Esophagus squamous epithelium (tissue), 5 donors: ENCODE measurements at regions not wholly inside any gene's neighbourhood (a gene's known extent, or its start where the extent isn't known, plus 50 kb on each side); places are given as distances from the start of the nearest gene placed in this dataset.

ENCODE experiments used
- DNase-seq: peaks from one replicate; lab custom pipeline; 2025; lab: John Stamatoyannopoulos, UW
- H3K27ac ChIP-seq, 4 donors: fragments of 200-600 bp; sonication (generic); one replicate each; pipeline ENCODE4 v1.5.1; 2016 to 2019; ENCODE audit warnings: mild to moderate bottlenecking in 1 of 4
- H3K27me3 ChIP-seq, 4 donors: fragments of 200-600 bp; sonication (generic); 1 replicate in 3 of 4; 2 replicates in 1 of 4; pipeline versions ENCODE4 v1.5.1 to v1.6.0; 2017 to 2021; ENCODE audit warnings: antibody characterized with exemption in 1 of 4
- H3K36me3 ChIP-seq, 3 donors: fragments of 200-600 bp; sonication (generic); one replicate each; pipeline ENCODE4 v1.5.1; 2016 to 2019
- H3K4me1 ChIP-seq, 3 donors: fragments of 200-600 bp; sonication (generic); one replicate each; pipeline ENCODE4 v1.5.1; 2017 to 2019
- H3K4me3 ChIP-seq, 4 donors: fragments of 200-600 bp; sonication (generic); 1 replicate in 3 of 4; 2 replicates in 1 of 4; pipeline ENCODE4 v1.5.1; 2016 to 2019; ENCODE audit warnings: mild to moderate bottlenecking in 2 of 4, moderate library complexity in 1 of 4
- H3K9me3 ChIP-seq, 3 donors: fragments of 200-600 bp; sonication (generic); one replicate each; pipeline ENCODE4 v1.5.1; 2016 to 2019
- POLR2A ChIP-seq, 4 donors: fragments of 450-650 bp; IDR thresholded peaks; one replicate each; pipeline ENCODE4 v1.6.1; 2017; ENCODE audit warnings: antibody characterized with exemption in 4 of 4, mild to moderate bottlenecking in 4 of 4, moderate library complexity in 3 of 4
- WGBS, 2 donors: methylation state at CpG; one replicate each; pipeline ENCODE4 v1.1.5; 2018; 5-methylcytosine and 5-hydroxymethylcytosine counted together
- intact Hi-C: fragments of 100-400 bp; cut with DNase I; formaldehyde crosslinking; loops from one replicate; pipeline ENCODE4 v1.15.0; 2022
- TF ChIP-seq, protein P1 (sequence below), 6 experiments: fragments of 450-650 bp in 4 of 6; fragments of 200-600 bp in 2 of 6; sonication (generic) in 2 of 6; IDR thresholded peaks; one replicate each; pipeline ENCODE4 v1.5.1; 2016 to 2019; ENCODE audit warnings: antibody characterized with exemption in 6 of 6, mild to moderate bottlenecking in 4 of 6, moderate library complexity in 4 of 6
- donor health status: DM: yes; HTN: yes; CAD: no.

DNA sequence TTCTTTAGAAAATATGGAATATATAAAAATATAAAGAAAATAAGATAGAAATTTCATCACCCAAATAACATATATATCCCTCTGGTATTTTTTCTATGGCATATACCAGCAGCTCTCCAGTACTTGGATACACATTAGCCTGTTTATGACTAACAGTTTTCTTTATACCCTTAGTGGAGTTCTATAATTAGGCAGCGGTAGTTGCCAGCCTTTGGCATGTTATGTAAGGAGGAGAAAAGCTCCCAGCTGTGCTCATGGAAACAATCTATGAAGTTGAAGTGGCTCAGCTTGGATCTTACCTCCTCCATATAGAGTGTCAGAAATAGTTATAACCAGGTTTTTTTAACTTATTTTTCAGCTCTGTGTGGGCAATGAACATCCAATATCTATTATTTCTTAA, 1636.8 kb downstream of the AMY1C start:
- no peak overlapping the region for H3K4me3 ChIP-seq
- peaks cover 0 to 10% (median 3%) of the 10 kb centered on the region in 3 donors for H3K9me3 ChIP-seq
- no peaks in the 10 kb centered on the region for H3K36me3 ChIP-seq
- H3K4me1 ChIP-seq: no peaks in the 10 kb centered on the region
- intact Hi-C loops: no loop called here
- no peak for DNase-seq
- no peak overlapping the region for H3K27ac ChIP-seq
- no peak for TF ChIP-seq POLR2A (IDR thresholded peaks at IDR 0.05)
- TF ChIP-seq, protein P1, sequence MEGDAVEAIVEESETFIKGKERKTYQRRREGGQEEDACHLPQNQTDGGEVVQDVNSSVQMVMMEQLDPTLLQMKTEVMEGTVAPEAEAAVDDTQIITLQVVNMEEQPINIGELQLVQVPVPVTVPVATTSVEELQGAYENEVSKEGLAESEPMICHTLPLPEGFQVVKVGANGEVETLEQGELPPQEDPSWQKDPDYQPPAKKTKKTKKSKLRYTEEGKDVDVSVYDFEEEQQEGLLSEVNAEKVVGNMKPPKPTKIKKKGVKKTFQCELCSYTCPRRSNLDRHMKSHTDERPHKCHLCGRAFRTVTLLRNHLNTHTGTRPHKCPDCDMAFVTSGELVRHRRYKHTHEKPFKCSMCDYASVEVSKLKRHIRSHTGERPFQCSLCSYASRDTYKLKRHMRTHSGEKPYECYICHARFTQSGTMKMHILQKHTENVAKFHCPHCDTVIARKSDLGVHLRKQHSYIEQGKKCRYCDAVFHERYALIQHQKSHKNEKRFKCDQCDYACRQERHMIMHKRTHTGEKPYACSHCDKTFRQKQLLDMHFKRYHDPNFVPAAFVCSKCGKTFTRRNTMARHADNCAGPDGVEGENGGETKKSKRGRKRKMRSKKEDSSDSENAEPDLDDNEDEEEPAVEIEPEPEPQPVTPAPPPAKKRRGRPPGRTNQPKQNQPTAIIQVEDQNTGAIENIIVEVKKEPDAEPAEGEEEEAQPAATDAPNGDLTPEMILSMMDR (IDR thresholded peaks at IDR 0.05): no peak
- no peaks in the 10 kb centered on the region for H3K27me3 ChIP-seq
- WGBS, 2 donors: 84 to 86% methylated on average over 1 of the region's 1 CpG

DNA sequence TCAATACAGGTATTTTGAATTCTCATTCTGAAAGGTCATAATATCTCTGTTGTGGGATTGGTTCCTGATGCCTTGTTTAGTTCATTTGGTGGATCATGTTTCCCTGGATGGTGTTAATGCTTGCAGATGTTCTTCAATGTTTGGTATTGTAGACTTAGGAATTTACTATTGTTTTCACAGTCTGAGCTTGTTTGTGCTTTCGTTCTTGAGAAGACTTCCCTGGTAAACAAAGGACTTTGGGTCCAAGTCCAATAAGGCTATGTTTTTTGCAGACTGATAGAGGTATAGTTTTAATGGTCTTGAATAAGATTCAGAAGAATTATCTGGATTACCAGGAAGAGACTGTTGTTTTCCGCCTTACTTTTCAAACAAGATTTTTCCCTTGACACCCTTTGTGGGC, 1646.3 kb downstream of the AMY1C start:
- H3K27me3 ChIP-seq: no peaks in the 10 kb centered on the region
- TF ChIP-seq, protein P1 (IDR thresholded peaks at IDR 0.05): no peak
- no peak for TF ChIP-seq POLR2A (IDR thresholded peaks at IDR 0.05)
- no peaks in the 10 kb centered on the region for H3K4me1 ChIP-seq
- H3K27ac ChIP-seq: no peak overlapping the region
- H3K36me3 ChIP-seq: no peaks in the 10 kb centered on the region
- no peak for DNase-seq
- H3K4me3 ChIP-seq: no peak overlapping the region
- peaks cover 0 to 4% (median 0%) of the 10 kb centered on the region in 3 donors for H3K9me3 ChIP-seq
- intact Hi-C loops: no loop called here
- WGBS, 2 donors: 36 to 45% methylated on average over 2 of the region's 2 CpGs

DNA sequence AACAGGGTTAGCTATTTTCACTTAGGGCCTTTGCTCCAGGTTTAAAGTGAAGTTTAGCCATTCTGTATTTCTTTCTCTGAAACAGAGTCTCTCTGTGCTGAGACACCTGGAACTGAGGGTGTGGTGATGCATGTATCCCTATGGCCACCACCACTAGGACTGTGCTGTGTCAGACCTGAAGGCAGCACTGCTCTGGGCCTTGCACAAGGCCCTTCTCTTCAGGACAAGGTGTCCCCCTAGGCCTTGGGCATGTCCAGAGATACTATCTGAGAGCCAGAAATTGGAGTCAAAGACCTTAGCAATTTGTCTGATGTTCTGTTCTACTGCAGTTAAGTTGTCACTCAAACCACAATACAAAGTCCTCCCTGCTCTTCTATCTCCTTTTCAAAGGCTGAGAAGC, 1649.2 kb downstream of the AMY1C start:
- intact Hi-C loops: no loop called here
- no peak for DNase-seq
- H3K27me3 ChIP-seq: no peaks in the 10 kb centered on the region

DNA sequence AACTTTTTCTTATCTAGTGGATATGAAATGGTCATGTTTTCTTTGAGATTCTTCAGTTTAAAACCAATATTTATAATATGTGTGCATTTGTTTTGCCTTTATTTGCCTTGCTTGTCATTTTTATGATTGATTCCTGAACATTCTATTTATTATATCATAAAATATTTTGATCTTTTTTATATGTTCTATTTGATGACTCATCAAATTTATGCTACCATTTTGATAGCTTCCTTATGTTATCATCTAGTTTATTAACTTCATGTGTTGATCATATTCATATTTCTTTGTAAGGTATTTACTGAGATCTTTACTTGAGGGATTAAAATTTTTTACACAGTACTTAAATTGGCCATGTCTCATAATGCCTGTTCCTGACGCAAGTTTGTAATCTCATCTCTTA, 1650.0 kb downstream of the AMY1C start:
- 80 to 89% methylated on average over 1 of the region's 1 CpG for WGBS, 2 donors
- intact Hi-C loops: no loop called here
- Histone ChIP-seq H3K9me3 (peaks cover 0 to 4% (median 0%) of the 10 kb centered on the region in 3 donors), H3K27me3 (no peaks in the 10 kb centered on the region), H3K4me3 (no peak overlapping the region), H3K4me1 (no peaks in the 10 kb centered on the region), H3K36me3 (no peaks in the 10 kb centered on the region), H3K27ac (no peak overlapping the region)
- no peak for TF ChIP-seq POLR2A (IDR thresholded peaks at IDR 0.05)
- TF ChIP-seq, protein P1 (IDR thresholded peaks at IDR 0.05): no peak
- DNase-seq: no peak

More for the DNA sequence above, 1649.2 kb downstream of the AMY1C start:
- Histone ChIP-seq H3K4me1 (no peaks in the 10 kb centered on the region), H3K36me3 (no peaks in the 10 kb centered on the region), H3K9me3 (peaks cover 0 to 4% (median 0%) of the 10 kb centered on the region in 3 donors), H3K4me3 (no peak overlapping the region), H3K27ac (no peak overlapping the region)
- no peak for TF ChIP-seq POLR2A (IDR thresholded peaks at IDR 0.05)
- TF ChIP-seq, protein P1 (IDR thresholded peaks at IDR 0.05): no peak

DNA sequence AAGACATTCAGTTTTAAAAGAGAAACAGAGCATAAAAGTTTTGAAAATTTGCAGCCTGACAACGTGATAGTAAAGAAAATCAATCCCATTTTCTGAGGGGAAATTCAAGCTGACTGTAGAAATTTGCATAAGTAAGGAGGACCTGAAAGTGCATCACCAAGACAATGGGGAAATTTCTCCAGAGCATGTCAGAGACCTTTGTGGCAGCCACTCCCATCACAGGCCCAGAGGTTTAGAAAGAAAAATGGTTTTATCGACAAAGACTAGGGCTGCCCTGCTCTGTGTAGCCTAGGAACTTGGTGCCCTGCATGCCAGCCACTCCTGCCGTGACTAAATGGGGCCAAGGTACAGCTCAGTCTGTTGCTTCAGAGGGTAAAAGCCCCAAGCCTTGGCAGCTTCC, 1640.2 kb upstream of the PRMT6 start:
- no peaks in the 10 kb centered on the region for H3K27me3 ChIP-seq
- 57 to 67% methylated on average over 2 to 3 of the region's 3 CpGs for WGBS, 2 donors
- no peak overlapping the region for H3K27ac ChIP-seq
- TF ChIP-seq, protein P1 (IDR thresholded peaks at IDR 0.05): no peak
- no peak for TF ChIP-seq POLR2A (IDR thresholded peaks at IDR 0.05)
- H3K4me3 ChIP-seq: no peak overlapping the region
- intact Hi-C loops: no loop called here
- H3K36me3 ChIP-seq: no peaks in the 10 kb centered on the region
- DNase-seq: no peak
- H3K4me1 ChIP-seq: no peaks in the 10 kb centered on the region
- peaks cover 0 to 5% (median 0%) of the 10 kb centered on the region in 3 donors for H3K9me3 ChIP-seq
